Activated CD4-positive, alpha-beta T cell treated with anti-CD3 and anti-CD28 coated beads for 24 hours (primary cell): ENCODE measurements at regions not wholly inside any gene's neighbourhood (a gene's known extent, or its start where the extent isn't known, plus 50 kb on each side); places are given as distances from the start of the nearest gene placed in this dataset.
"Not testable (repeated sequence)": the region's sequence is repeated elsewhere in the genome, so short reads cannot be mapped to it uniquely, and the experiment has no call there.

Source experiments
- DNase-seq, 2 donors: peaks; one replicate each; pipeline ENCODE4 v3.0.0-alpha.2; 2020; ENCODE audit warnings: low read depth in 2 of 2

DNA sequence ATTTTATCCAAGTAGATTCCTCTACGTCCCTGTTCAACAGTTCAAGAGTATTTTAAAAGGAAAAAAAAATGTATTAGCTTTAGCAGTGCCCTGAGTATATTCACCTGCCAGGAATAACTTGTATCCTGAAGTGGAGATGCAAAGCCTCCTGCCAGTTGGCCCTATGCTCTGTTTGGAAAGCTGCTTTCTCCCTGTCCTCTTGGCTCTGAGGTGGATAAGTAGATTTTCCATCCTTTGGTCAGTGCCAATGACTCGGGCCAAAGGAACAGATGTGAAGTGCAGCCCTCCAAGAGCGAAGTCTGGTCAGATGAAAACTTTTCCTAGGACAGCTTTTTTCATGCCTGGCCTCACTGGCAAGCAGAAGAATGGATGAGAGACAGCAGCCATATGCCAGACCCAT, 839.9 kb upstream of the TENM4 start:
- no peak for DNase-seq

DNA sequence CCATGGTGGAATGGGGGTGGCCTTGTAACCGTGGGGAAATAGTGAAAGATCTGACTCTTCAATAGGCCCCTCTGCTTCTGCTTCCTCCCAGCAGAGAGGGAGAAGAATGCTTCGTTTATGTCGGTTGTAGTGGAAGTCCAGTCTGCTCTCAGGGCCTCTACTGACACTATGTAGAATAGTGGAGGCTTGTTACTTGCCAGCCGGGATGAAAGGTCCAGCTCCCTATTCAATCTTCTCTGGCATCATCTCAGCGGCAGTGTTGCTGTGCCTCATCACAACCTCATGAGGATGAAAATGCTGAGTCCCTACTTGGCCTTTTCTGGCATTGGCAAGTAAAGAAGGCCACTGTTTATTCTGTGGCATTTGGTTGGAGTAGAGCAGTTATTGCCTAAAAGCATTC, 820.9 kb upstream of the TENM4 start:
- DNase-seq, result no peak

DNA sequence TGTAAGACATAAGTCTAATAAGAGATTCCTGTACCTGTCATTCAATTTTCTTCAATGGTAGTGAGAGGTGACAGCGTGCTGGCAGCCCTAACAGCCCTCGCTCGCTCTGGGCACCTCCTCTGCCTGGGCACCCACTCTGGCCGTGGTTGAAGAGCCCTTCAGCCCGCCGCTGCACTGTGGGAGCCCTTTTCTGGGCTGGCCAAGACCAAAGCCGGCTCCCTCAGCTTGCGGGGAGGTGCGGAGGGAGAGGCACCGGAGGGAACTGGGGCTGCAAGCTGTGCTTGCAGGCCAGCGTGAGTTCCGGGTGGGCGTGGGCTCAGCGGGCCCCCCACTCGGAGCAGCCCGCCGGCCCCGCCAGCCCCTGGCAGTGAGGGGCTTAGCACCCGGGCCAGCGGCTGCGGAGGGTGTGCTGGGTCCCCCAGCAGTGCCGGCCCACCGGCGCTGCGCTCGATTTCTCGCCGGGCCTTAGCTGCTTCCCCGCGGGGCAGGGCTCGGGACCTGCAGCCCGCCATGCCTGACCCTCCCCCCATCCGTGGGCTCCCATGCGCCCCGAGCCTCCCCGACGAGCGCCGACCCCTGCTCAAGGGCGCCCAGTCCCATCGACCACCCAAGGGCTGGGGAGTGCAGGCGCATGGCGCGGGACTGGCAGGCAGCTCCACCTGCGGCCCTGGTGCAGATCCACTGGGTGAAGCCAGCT, 816.6 kb upstream of the TENM4 start:
- not testable (repeated sequence) for DNase-seq

- no peak for DNase-seq
Observed at GRCh38 chr11:80255021-80255420, 814.2 kb upstream of the TENM4 start.

GRCh38 chr11:80241766-80242165, 800.9 kb upstream of the TENM4 start:
- DNase-seq, result no peak

GRCh38 chr11:80240245-80240644, 799.4 kb upstream of the TENM4 start:
- DNase-seq, result no peak

DNA sequence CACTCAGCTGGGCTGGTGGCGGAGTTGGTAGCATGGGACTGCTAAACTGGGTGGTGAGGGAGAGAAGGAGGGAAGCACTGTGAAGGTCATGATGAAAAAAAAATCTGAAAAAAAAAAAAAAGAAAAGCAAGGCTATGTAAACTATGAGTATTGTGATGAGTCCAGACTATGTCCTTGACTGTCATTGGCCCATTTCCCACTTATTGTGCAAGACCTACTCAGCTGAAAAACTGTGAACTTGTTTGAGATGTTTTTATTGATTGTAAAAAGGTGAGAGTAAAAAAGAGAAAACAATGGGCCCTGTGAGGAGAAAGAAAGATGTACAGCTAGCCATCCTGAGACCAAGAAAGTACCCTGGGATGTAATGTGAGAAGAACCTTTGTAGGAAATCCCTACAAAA, 798.4 kb upstream of the TENM4 start:
- no peak for DNase-seq

DNA sequence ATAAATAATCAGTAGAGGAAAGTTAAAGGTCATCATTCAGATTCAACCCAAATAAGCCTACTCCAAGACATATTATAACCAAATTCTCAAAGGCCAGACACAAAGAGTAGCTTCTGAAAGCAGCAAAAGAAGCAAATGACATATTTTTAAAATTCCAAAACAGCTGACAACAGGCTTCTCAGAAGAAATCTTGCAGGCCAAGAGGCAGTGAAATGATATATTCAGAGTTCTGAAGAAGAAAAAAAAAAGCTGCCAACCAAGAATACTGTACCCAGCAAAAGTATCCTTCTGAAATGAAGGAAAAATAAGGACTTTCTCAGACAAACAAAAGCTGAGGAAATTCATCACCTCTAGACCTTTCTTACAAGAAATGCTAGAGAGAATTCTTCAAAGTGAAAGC, 787.1 kb upstream of the TENM4 start:
- DNase-seq, result no peak

DNA sequence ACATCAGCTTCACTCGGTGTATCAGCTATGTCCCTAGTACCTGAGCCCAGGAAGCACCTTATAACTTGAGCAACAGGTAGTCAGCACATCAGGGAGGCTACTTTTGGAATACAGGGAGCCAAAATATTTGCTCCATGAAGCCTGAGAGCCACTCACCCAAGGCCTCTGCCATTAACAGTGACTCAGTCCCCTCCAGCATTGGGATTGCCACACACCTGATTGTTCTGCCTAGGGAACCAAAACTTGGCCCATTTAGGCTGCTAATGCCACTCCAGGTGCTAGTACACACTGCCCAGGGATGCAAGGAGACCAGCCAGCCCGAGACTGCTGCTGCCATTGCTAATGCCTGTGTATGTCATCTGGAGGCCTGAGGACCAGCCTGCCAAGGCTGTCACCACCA, 773.6 kb upstream of the TENM4 start:
- no peak for DNase-seq

GRCh38 chr11:80211673-80212072, 770.8 kb upstream of the TENM4 start:
- DNase-seq, result no peak

DNA sequence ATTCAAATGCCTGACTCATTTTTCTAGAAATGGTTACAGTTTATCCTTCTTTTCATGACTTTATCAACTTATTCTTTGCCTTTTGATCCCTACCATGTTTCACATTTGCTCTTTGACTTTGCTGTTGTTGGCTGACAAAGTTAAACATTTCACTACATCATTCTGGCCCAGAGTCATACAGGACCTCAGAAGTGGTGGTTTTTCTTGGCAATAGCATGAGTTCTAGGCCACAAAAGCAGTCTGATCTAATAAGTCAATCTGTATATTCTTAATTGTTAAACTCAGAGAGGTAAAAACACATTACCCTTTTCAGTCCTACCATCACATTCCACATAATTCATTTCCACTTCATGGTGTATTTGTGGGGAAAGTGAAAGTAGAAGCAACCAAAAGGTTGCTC, 763.2 kb upstream of the TENM4 start:
- DNase-seq, result no peak

DNA sequence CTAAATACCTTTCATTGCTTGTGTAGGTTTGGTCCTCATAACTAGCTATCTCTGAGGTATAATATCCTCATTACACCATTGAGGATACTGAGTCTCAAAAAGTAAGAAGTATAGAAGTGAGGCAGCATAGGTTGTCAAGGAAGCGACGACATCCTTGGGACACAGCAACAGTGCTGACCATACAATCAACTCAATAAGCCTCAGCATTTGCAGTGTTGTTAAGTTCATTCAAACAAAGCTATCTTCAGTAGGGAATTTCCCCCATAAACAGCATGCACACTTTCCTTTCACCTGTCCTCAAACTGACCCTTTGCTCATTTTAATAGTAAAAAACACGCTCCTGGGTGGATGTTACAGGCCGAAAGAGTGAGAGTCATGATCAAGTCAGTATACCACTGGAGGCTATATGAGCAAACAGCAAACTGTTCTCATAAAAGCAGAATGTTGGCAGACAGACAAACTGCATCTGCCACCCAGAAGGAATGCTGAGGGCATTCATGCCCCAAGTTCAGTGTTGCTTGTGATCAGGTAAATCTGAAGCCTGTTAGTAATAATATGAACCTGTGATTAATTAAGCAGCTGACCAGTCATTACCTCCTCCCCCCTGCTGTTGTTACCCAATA, 756.2 kb upstream of the TENM4 start:
- DNase-seq, result no peak

GRCh38 chr11:80196041-80196440, 755.2 kb upstream of the TENM4 start:
- no peak for DNase-seq

DNA sequence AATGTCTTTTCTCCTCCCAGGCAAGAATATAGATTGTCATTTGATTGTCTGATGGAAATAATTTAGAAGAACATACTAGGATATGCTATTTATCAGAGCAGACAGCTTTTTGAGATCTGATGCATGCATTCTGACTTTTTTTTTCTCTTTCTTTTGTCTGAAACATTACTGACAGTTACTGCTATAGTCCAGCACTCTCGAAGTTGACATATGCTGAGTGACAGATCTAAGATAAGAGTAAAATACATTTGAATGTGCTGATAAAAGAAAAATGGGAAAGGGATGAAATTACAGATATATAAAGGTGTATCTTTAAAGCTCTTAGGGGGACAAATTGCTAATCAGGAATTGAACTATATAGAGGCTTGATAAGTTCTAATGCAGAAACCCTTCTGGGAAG, 753.8 kb upstream of the TENM4 start:
- DNase-seq, result no peak

GRCh38 chr11:80194016-80194415, 753.2 kb upstream of the TENM4 start:
- no peak for DNase-seq

GRCh38 chr11:80188076-80188627, 747.3 kb upstream of the TENM4 start:
- DNase-seq, result no peak

DNA sequence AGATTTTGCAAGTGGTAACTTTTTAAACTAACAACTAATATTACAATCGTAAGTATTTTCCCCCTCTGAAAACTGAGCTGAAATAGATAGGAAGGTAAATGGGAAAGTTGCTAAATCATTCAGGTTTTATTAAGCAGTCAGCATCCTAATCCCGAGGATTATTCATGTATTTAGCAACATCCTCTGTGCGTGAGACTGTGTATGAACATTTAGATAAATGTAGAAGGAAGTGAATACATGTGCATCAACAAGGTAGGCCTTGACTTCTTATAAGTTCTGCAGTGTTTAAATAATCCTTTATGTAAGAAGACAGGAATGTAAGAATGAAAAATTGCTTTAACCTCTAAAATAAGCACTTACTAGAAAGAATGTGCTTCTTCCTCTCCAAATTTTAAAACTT, 745.9 kb upstream of the TENM4 start:
- no peak for DNase-seq

- no peak for DNase-seq
Observed at GRCh38 chr11:80182901-80183300, 742.1 kb upstream of the TENM4 start.

DNA sequence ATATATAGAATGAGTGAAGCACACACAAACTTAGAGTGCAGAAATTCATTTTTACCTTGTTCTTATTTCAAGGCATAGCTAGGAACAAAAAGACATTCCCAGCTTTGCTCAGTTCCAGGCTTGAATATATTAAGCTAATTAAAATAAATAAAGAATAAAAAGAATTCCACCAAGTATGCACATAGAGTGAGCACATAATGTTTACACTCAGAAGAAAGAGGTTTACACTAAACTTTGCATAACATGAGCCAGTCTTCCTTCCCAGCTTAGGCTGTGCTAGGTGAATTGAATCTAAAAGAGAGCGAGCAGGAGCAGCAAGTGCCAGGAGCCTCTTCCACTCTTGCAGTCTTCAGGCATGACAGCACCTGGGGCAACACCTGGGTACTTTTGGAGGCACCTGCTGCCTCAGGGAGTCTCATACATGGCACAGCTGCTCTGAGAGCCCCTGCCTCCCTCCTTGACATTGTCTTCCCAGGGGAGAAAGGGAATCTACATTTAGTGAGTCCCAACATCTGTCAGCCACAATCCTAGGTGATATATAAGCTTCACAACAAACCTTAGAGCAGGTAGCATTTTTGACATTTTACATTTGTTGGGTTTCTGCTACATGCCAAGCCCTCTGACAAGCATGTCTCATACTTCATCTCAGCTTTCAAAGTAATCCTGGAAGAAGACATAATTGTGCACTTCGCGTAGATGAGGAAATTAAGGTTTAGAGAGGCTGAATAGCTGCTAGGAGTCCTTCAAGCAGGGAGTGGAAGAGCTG, 732.7 kb upstream of the TENM4 start:
- DNase-seq, result no peak

DNA sequence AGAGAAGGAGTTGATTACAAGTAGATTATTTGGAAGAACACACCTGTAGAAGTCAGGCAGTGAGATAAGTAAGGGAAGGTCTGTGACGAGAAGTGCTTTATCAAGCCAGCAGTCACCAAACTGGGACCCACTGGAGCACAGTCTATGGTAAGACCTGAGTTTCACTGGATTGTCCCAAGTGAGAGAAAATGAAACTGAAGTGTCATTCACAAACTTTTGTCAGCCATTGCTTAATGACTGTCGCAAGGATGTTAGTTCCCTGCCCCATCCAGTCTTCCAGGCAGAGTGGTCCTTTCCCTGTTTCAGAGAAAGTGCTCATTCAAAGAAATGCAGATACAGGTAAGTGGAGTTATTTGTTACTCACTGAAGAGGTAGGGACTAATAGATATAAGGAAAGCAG, 728.0 kb upstream of the TENM4 start:
- DNase-seq, result no peak

- DNase-seq, result no peak
Observed at GRCh38 chr11:80167766-80168165, 726.9 kb upstream of the TENM4 start.

DNA sequence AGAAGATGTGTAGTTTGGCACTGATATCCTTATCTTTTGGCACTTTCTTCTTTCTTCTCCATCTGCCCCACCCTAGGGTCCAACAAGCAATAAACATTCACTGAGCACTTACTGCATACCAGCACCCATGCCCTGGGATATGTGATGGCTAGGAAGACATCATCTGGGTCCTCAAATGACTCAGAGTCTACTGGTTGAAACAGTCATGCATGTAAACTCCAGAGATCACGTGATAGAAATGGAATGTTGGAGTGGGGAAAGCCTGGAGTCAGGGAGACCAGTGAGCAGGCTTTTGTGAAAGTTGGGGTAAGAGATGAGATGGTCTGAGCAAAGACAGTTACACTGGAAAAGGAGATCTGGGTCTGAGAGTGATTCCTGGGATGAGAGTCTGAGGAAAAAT, 724.9 kb upstream of the TENM4 start:
- DNase-seq, result no peak

GRCh38 chr11:80163441-80163840, 722.6 kb upstream of the TENM4 start:
- DNase-seq, result no peak
